ENCODE measurements at regions not wholly inside any gene's neighbourhood (a gene's known extent, or its start where the extent isn't known, plus 50 kb on each side); places are given as distances from the start of the nearest gene placed in this dataset.

DNA sequence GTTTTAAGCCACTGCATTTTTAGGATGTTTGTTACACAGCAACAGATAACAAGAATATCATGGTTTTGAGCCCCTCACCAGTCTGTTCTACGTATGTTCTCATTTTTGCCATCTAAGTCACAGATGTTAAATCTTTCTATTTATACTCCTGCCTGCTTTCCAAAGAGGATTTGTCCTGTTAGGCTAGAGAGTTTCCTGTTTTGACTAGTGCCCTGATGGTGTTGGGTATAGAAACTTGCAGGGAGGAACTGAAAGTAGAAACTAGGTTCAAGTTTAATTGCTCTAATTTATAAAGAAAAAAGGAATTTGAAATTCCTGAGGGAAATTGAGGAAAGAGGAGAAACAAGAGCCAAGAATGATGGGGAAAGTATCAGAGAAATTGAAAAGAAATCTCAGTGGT is 74.4 kb upstream of the COCH start:
- TF ChIP-seq, protein P1, sequence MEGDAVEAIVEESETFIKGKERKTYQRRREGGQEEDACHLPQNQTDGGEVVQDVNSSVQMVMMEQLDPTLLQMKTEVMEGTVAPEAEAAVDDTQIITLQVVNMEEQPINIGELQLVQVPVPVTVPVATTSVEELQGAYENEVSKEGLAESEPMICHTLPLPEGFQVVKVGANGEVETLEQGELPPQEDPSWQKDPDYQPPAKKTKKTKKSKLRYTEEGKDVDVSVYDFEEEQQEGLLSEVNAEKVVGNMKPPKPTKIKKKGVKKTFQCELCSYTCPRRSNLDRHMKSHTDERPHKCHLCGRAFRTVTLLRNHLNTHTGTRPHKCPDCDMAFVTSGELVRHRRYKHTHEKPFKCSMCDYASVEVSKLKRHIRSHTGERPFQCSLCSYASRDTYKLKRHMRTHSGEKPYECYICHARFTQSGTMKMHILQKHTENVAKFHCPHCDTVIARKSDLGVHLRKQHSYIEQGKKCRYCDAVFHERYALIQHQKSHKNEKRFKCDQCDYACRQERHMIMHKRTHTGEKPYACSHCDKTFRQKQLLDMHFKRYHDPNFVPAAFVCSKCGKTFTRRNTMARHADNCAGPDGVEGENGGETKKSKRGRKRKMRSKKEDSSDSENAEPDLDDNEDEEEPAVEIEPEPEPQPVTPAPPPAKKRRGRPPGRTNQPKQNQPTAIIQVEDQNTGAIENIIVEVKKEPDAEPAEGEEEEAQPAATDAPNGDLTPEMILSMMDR (IDR thresholded peaks at IDR 0.05; ENCODE audit: low read depth, low read length, missing control alignments), result no peak
- no peak for DNase-seq (ENCODE audit: low read depth)
- H3K4me3 ChIP-seq (ENCODE audit: low read depth, low read length), result no peak overlapping the region
- in situ Hi-C loops (cut with HindIII; ENCODE audit: low sequenced_read_pairs), result loop anchor here (5.0 kb wide), 1 partner anchor 32 kb away; no protein-coding TSS in a partner anchor

DNA sequence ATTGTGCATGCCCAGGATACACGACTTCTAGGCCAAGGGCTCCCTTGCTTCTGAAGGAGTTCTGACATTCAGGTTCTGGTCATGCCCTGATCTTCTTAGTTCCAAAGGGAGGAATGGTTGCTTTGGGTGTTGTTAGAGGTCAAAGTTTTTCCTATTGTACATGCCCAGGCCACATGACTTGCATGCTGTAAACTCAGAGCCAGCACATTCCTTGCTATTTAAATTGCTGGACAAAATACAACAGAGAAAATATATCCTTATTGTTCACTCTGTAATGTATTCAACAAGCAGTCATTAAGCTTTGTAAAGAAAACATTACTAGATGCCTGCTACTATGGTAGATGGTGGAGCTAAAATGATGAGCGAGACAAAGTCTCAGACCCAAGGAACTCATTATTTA is 71.2 kb upstream of the COCH start:
- DNase-seq (ENCODE audit: low read depth), result no peak
- in situ Hi-C loops (cut with HindIII; ENCODE audit: low sequenced_read_pairs), result no loop called here
- H3K4me3 ChIP-seq (ENCODE audit: low read depth, low read length), result no peak overlapping the region
- TF ChIP-seq, protein P1 (IDR thresholded peaks at IDR 0.05; ENCODE audit: low read depth, low read length, missing control alignments), result no peak

DNA sequence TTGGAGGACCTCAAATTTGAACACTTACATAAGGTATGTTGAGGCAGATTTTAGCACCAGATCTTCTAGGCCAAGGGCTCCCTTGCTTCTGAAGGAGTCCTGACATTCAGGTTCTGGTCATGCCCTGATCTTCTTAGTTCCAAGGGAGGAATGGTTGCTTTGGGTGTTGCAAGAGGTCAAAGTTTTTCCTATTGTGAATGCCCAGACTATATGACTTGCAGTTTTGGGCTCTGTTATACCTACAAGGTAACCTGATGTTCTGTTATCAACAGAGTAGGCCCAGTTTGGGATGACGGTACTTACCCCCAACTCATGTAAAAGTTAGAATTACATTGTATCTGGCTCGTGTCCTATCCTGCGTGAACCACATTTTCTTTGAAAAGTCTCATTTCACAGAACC is 69.1 kb upstream of the COCH start:
- no peak overlapping the region for H3K4me3 ChIP-seq (ENCODE audit: low read depth, low read length)
- in situ Hi-C loops (cut with HindIII; ENCODE audit: low sequenced_read_pairs), result no loop called here
- no peak for DNase-seq (ENCODE audit: low read depth)
- TF ChIP-seq, protein P1 (IDR thresholded peaks at IDR 0.05; ENCODE audit: low read depth, low read length, missing control alignments), result no peak

DNA sequence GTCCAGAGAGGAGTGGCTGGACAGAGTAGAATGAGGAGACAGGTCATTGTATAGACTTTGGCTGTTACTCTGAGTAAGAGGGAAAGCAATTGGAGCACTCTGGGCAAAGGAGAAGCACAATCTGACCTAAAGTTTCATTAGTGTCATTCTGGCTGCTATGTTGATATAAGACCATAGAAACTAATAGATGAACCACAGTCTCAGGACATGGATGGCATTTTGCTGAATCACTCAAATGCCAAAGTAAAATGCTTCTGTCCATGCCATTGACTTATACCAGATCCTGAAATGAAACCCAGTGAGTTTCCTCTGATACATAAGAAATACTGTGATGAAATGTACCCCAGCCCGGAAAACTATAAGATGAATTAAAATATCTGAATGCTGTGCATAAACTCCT is 65.8 kb upstream of the COCH start:
- DNase-seq (ENCODE audit: low read depth), result no peak
- no peak overlapping the region for H3K4me3 ChIP-seq (ENCODE audit: low read depth, low read length)
- in situ Hi-C loops (cut with HindIII; ENCODE audit: low sequenced_read_pairs), result no loop called here
- TF ChIP-seq, protein P1 (IDR thresholded peaks at IDR 0.05; ENCODE audit: low read depth, low read length, missing control alignments), result no peak

DNA sequence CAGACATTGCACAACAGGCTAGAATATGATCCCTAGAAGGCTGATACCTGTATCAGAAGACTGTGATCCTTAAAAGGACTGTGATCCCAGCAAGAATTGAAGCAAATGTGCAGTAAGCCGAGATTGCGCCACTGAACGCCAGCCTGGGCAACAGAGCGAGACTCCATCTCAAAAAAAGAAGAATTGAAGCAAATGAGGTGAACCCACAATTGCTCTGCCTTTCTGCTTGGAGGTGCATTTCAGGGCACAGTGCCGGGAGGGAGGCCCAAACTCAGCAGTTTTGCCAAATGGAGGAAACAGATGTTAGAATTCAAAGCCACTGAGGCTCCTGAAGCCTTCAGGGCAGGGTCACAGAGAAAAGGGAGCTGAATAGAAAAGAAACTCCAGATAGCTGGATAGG is 61.1 kb upstream of the COCH start:
- in situ Hi-C loops (cut with HindIII; ENCODE audit: low sequenced_read_pairs), result no loop called here
- no peak overlapping the region for H3K4me3 ChIP-seq (ENCODE audit: low read depth, low read length)
- DNase-seq (ENCODE audit: low read depth), result no peak
- TF ChIP-seq, protein P1 (IDR thresholded peaks at IDR 0.05; ENCODE audit: low read depth, low read length, missing control alignments), result no peak

DNA sequence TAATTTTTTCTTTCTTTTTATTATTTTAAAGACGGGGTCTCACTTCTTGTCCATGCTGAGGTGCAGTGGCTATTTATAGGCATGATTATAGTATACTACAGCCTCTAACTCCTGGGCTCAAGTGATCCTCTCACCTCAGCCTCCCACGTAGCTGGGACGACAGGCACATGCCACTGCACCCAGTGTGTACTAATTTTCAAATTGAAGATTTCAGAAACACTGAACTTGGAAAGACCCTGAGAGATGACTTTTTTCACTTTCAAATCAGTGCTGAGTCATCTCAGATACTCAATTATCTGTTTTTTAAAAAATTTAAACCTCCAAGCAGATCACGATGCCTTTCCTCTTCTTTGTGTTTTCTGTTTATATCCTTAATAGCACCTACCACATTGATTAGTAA is 53.7 kb upstream of the COCH start:
- in situ Hi-C loops (cut with HindIII; ENCODE audit: low sequenced_read_pairs), result no loop called here
- TF ChIP-seq, protein P1 (IDR thresholded peaks at IDR 0.05; ENCODE audit: low read depth, low read length, missing control alignments), result no peak
- DNase-seq (ENCODE audit: low read depth), result no peak
- H3K4me3 ChIP-seq (ENCODE audit: low read depth, low read length), result no peak overlapping the region

DNA sequence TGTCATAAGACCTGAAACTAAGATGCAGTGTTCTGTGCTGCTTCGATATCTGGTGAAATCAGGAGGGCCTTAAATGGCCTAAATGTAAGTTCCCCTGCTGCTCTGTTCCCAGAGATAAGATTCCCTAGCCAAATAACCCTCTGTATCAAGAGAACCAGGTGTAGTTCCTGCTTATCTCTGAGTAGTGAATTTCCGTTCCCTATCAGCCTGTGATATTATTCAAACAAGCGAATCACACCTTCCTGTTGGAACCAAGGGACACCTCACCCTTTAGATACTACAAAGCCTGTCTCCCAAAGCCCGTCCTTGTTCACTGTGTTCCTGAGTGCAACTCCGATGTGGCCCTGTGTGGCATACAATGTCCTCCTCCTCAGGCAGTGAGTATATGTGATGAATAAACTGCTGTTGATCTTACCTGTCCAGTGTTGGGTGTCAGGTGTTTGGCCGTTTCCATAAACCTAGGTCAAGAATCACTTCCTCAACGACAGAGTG is 52.2 kb upstream of the COCH start:
- no peak for DNase-seq (ENCODE audit: low read depth)
- TF ChIP-seq, protein P1 (IDR thresholded peaks at IDR 0.05; ENCODE audit: low read depth, low read length, missing control alignments), result no peak
- in situ Hi-C loops (cut with HindIII; ENCODE audit: low sequenced_read_pairs), result no loop called here
- H3K4me3 ChIP-seq (ENCODE audit: low read depth, low read length), result no peak overlapping the region
